IMR-90 (cell line): ENCODE measurements at regions not wholly inside any gene's neighbourhood (a gene's known extent, or its start where the extent isn't known, plus 50 kb on each side); places are given as distances from the start of the nearest gene placed in this dataset.

Experiments
- ATAC-seq: fragments of 200-7000 bp; cut with Tn5 transposase; 2 replicates; pipeline ENCODE4 v1.9.1; 2020; ENCODE audit warnings: low read depth, mild to moderate bottlenecking, moderate library complexity
- BruUV-seq: library from RNA; stranded (reverse); fragments of 400-500 nt; replicated peaks from 2 replicates; lab custom pipeline; 2021; lab: Mats Ljungman, UMichigan
- CTCF ChIA-PET: fragments of 300-600 bp; formaldehyde crosslinking; extraction: SDS; loops from one replicate; lab custom pipeline; 2021; ENCODE audit warnings: antibody characterized with exemption; lab: Yijun Ruan, JAX
- POLR2A ChIA-PET: fragments of 300-600 bp; sonication (Branson Sonifier 250); formaldehyde crosslinking; loops from one replicate; lab custom pipeline; 2022; ENCODE audit warnings: antibody characterized with exemption; ENCODE audit not compliant: unreplicated experiment; lab: Charles Lee
- DNase-seq: peaks from one replicate; pipeline ENCODE4 v3.0.0; 2013
- H2AFZ ChIP-seq: replicated peaks from 2 replicates; pipeline ENCODE3; 2013; ENCODE audit warnings: low read length, mild to moderate bottlenecking; ENCODE audit not compliant: poor library complexity
- H2AK5ac ChIP-seq: 2 replicates; pipeline ENCODE4 v1.6.1; 2013; ENCODE audit warnings: low read depth, low read length, inconsistent platforms
- H2AK9ac ChIP-seq: replicated peaks from 2 replicates; pipeline ENCODE3; 2013; ENCODE audit warnings: mild to moderate bottlenecking, low read depth, low read length, moderate library complexity; ENCODE audit not compliant: poor library complexity
- H2BK120ac ChIP-seq: 2 replicates; pipeline ENCODE4 v1.6.1; 2013; ENCODE audit warnings: low read depth, low read length, inconsistent platforms
- H2BK15ac ChIP-seq: 3 replicates; pipeline ENCODE4 v1.6.1; 2013; ENCODE audit warnings: low read depth, low read length, inconsistent platforms
- H2BK20ac ChIP-seq: 2 replicates; pipeline ENCODE4 v1.6.1; 2013; ENCODE audit warnings: low read depth, mild to moderate bottlenecking, inconsistent platforms, low read length, moderate library complexity
- H2BK5ac ChIP-seq: 2 replicates; pipeline ENCODE4 v1.6.1; 2013; ENCODE audit warnings: mild to moderate bottlenecking, low read depth, low read length, inconsistent platforms; ENCODE audit not compliant: poor library complexity, severe bottlenecking
- H3K14ac ChIP-seq: replicated peaks from 2 replicates; pipeline ENCODE4 v1.6.1; 2013; ENCODE audit warnings: low read depth, low read length, inconsistent platforms
- H3K18ac ChIP-seq: 2 replicates; pipeline ENCODE4 v1.6.1; 2013; ENCODE audit warnings: low read depth, low read length, control low read depth
- H3K23ac ChIP-seq: 2 replicates; pipeline ENCODE4 v1.6.1; 2013; ENCODE audit warnings: low read depth, low read length, inconsistent platforms
- H3K27ac ChIP-seq: 2 replicates; pipeline ENCODE4 v1.5.1; 2013; ENCODE audit warnings: mild to moderate bottlenecking, control low read depth, low read length; ENCODE audit not compliant: insufficient read depth
- H3K27me3 ChIP-seq: 2 replicates; pipeline ENCODE4 v1.6.1; 2013; ENCODE audit warnings: low read length; ENCODE audit not compliant: control insufficient read depth, insufficient read depth
- H3K36me3 ChIP-seq: 2 replicates; pipeline ENCODE4 v1.6.1; 2013; ENCODE audit warnings: low read length, mixed read lengths; ENCODE audit not compliant: control insufficient read depth, insufficient read depth
- H3K4ac ChIP-seq: 2 replicates; pipeline ENCODE4 v1.6.1; 2013; ENCODE audit warnings: low read depth, low read length, inconsistent platforms
- H3K4me1 ChIP-seq: 2 replicates; pipeline ENCODE4 v1.6.1; 2013; ENCODE audit warnings: low read length, mixed read lengths; ENCODE audit not compliant: control insufficient read depth, insufficient read depth
- H3K4me2 ChIP-seq: 2 replicates; pipeline ENCODE4 v1.6.1; 2013; ENCODE audit warnings: low read depth, mild to moderate bottlenecking, control low read depth, low read length, moderate library complexity
- H3K4me3 ChIP-seq: 2 replicates; pipeline ENCODE4 v1.5.1; 2013; ENCODE audit warnings: low read depth, mild to moderate bottlenecking, control low read depth, low read length, moderate library complexity; ENCODE audit not compliant: insufficient read depth
- H3K56ac ChIP-seq: 2 replicates; pipeline ENCODE4 v1.6.1; 2013; ENCODE audit warnings: low read length, inconsistent platforms; ENCODE audit not compliant: insufficient read depth; ENCODE audit errors: extremely low read depth
- H3K79me1 ChIP-seq, 2 experiments: 2 replicates each; pipeline ENCODE4 v1.6.1; 2013; ENCODE audit warnings: low read length in 2 of 2, inconsistent platforms in 1 of 2, low read depth in 1 of 2
- H3K9ac ChIP-seq: 2 replicates; pipeline ENCODE4 v1.6.1; 2013; ENCODE audit warnings: low read depth, low read length, control low read depth
- H3K9me1 ChIP-seq: 2 replicates; pipeline ENCODE4 v1.6.1; 2013; ENCODE audit warnings: low read length, inconsistent platforms; ENCODE audit not compliant: insufficient read depth
- H3K9me3 ChIP-seq: 2 replicates; pipeline ENCODE4 v1.6.1; 2013; ENCODE audit warnings: low read length; ENCODE audit not compliant: control insufficient read depth, insufficient read depth
- H4K20me1 ChIP-seq: 2 replicates; pipeline ENCODE4 v1.6.1; 2013; ENCODE audit warnings: low read length, inconsistent platforms; ENCODE audit not compliant: insufficient read depth
- H4K5ac ChIP-seq: 2 replicates; pipeline ENCODE4 v1.6.1; 2013; ENCODE audit warnings: mild to moderate bottlenecking, low read depth, low read length, control low read depth
- H4K8ac ChIP-seq, 2 experiments: 2 replicates each; pipeline ENCODE4 v1.6.1; 2013; ENCODE audit warnings: low read depth in 2 of 2, low read length in 2 of 2, control low read depth in 1 of 2, inconsistent platforms in 1 of 2
- H4K91ac ChIP-seq: 2 replicates; pipeline ENCODE4 v1.6.1; 2013; ENCODE audit warnings: low read depth, low read length, inconsistent platforms; ENCODE audit not compliant: insufficient read depth
- RCOR1 ChIP-seq: IDR thresholded peaks from 2 replicates; pipeline ENCODE4 v1.6.1; 2012; ENCODE audit warnings: mild to moderate bottlenecking, low read length, improper control_type of control experiment; ENCODE audit not compliant: insufficient replicate concordance
- RFX5 ChIP-seq: IDR thresholded peaks from 2 replicates; pipeline ENCODE4 v1.8.0; 2012; ENCODE audit warnings: low read depth, mild to moderate bottlenecking, low read length, moderate library complexity
- WGBS, 2 experiments: methylation state at CpG; one replicate each; pipeline versions ENCODE4 v1.1.5 to v1.1.7; 2013; ENCODE audit warnings: missing lambda C conversion rate in 2 of 2; ENCODE audit not compliant: insufficient read length in 1 of 2; ENCODE audit errors: extremely low coverage in 2 of 2; 5-methylcytosine and 5-hydroxymethylcytosine counted together
- dilution Hi-C: fragments of 300-500 bp; cut with HindIII; formaldehyde crosslinking; loops from one replicate; pipeline ENCODE4 v1.14.3; 2018; ENCODE audit warnings: low sequenced_read_pairs; ENCODE audit not compliant: unreplicated experiment
- in situ Hi-C: fragments of 300-500 bp; cut with MboI; formaldehyde crosslinking; loops from 3 replicates; pipeline ENCODE4 v1.14.3; 2019; ENCODE audit warnings: low sequenced_read_pairs, inconsistent platforms, mixed read lengths
- intact Hi-C: fragments of 100-400 bp; cut with micrococcal nuclease; formaldehyde crosslinking; loops from 2 replicates; pipeline ENCODE4 v1.10.0; 2022
- TF ChIP-seq, protein P1 (sequence below): fragments of 150-350 bp; IDR thresholded peaks from 2 replicates; pipeline ENCODE4 v1.6.1; 2016; ENCODE audit warnings: low read depth, mild to moderate bottlenecking, low read length, moderate library complexity, borderline replicate concordance

DNA sequence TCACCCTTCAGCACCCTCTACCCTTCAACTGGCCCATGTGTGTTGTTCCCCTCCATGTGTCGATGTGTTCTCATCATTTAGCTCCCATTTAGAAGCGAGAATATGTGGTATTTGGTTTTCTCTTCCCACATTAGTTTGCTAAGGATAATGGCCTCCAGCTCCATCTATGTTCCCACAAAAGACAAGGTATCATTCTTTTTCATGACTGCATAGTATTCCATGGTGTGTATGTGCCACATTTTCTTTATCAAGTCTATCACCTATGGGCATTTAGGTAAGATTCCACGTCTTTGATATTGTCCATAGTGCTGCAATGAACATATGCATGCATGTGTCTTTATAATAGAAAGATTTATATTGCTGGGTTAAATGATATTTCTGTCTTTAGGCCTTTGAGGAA lies 325.1 kb upstream of the ADAMTS16 start:
- Histone ChIP-seq H3K4me1 (no peaks in the 10 kb centered on the region), H2BK5ac (no peak overlapping the region), H3K27me3 (no peaks in the 10 kb centered on the region), H3K4ac (no peak overlapping the region), H3K79me1 (no peaks in the 10 kb centered on the region), H3K36me3 (no peaks in the 10 kb centered on the region), H3K9me1 (no peaks in the 10 kb centered on the region), H3K23ac (no peak overlapping the region), H4K5ac (no peak overlapping the region), H2BK20ac (no peak overlapping the region), H3K9me3 (peaks cover 5% of the 10 kb centered on the region; the same call in 1 of the 2 replicates), H3K4me2 (no peak overlapping the region), H2AK5ac (no peak overlapping the region), H2BK120ac (no peak overlapping the region), H4K91ac (no peak overlapping the region), H3K56ac (no peak overlapping the region), H2BK15ac (no peak overlapping the region), H3K18ac (no peak overlapping the region), H2AFZ (no peak overlapping the region), H4K8ac (no peak overlapping the region), H3K14ac (no peak overlapping the region), H4K20me1 (no peaks in the 10 kb centered on the region), H3K4me3 (no peak overlapping the region), H3K9ac (no peak overlapping the region), H2AK9ac (no peak overlapping the region), H3K27ac (no peak overlapping the region)
- TF ChIP-seq RFX5 (no peak), RCOR1 (no peak)
- TF ChIP-seq, protein P1, sequence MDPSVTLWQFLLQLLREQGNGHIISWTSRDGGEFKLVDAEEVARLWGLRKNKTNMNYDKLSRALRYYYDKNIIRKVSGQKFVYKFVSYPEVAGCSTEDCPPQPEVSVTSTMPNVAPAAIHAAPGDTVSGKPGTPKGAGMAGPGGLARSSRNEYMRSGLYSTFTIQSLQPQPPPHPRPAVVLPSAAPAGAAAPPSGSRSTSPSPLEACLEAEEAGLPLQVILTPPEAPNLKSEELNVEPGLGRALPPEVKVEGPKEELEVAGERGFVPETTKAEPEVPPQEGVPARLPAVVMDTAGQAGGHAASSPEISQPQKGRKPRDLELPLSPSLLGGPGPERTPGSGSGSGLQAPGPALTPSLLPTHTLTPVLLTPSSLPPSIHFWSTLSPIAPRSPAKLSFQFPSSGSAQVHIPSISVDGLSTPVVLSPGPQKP, result no peak
- ChIA-PET POLR2A (no interaction called here), CTCF (no interaction called here)
- dilution Hi-C loops, result no loop called here
- in situ Hi-C loops, result no loop called here
- ATAC-seq (no peak), DNase-seq (no peak)
- no CpG with 5 or more reads among the region's 3 CpGs for WGBS, 2 experiments
- intact Hi-C loops, result no loop called here
- no TSS peak for BruUV-seq
